HUES64 (cell line): ENCODE measurements at regions not wholly inside any gene's neighbourhood (a gene's known extent, or its start where the extent isn't known, plus 50 kb on each side); places are given as distances from the start of the nearest gene placed in this dataset.

Source experiments
- H3K27ac ChIP-seq: 2 replicates; pipeline ENCODE4 v1.7.0; 2013; ENCODE audit warnings: low read depth, low read length, inconsistent platforms
- H3K27me3 ChIP-seq: 2 replicates; pipeline ENCODE4 v1.6.1; 2013; ENCODE audit warnings: mild to moderate bottlenecking, low read length; ENCODE audit not compliant: insufficient read depth
- H3K36me3 ChIP-seq: 2 replicates; pipeline ENCODE4 v1.6.1; 2013; ENCODE audit warnings: mild to moderate bottlenecking, low read length; ENCODE audit not compliant: insufficient read depth
- H3K4me1 ChIP-seq: 2 replicates; pipeline ENCODE4 v1.6.1; 2013; ENCODE audit warnings: mild to moderate bottlenecking, low read length, moderate library complexity; ENCODE audit not compliant: insufficient read depth
- H3K4me3 ChIP-seq: 2 replicates; pipeline ENCODE4 v1.5.1; 2013; ENCODE audit warnings: mild to moderate bottlenecking, low read length, moderate library complexity
- H3K9ac ChIP-seq: 2 replicates; pipeline ENCODE4 v1.6.1; 2013; ENCODE audit warnings: mild to moderate bottlenecking, low read depth, low read length
- H3K9me3 ChIP-seq: 2 replicates; pipeline ENCODE4 v1.6.1; 2013; ENCODE audit warnings: low read depth, low read length; ENCODE audit not compliant: insufficient read depth
- WGBS: fragments of 150-250, 120-280 bp; methylation state at CpG from one replicate; pipeline ENCODE4 v1.1.7; 2013; ENCODE audit warnings: missing lambda C conversion rate; 5-methylcytosine and 5-hydroxymethylcytosine counted together

GRCh38 chr18:34075963-34076860 lies 148.5 kb downstream of the NOL4 start:
- Histone ChIP-seq H3K4me1 (no peaks in the 10 kb centered on the region), H3K9ac (no peak overlapping the region), H3K27ac (no peak overlapping the region), H3K27me3 (no peaks in the 10 kb centered on the region), H3K9me3 (no peaks in the 10 kb centered on the region), H3K4me3 (no peak overlapping the region), H3K36me3 (no peaks in the 10 kb centered on the region)
- 96% methylated on average over 8 of the region's 10 CpGs for WGBS

- H3K4me1 ChIP-seq, result no peaks in the 10 kb centered on the region
- no peak overlapping the region for H3K27ac ChIP-seq
- no peak overlapping the region for H3K9ac ChIP-seq
- H3K9me3 ChIP-seq, result no peaks in the 10 kb centered on the region
- H3K36me3 ChIP-seq, result no peaks in the 10 kb centered on the region
- H3K4me3 ChIP-seq, result no peak overlapping the region
- no peaks in the 10 kb centered on the region for H3K27me3 ChIP-seq
Observed at GRCh38 chr18:34061226-34061625, 163.5 kb downstream of the NOL4 start.

GRCh38 chr18:34055227-34055626 lies 169.5 kb downstream of the NOL4 start:
- Histone ChIP-seq H3K9me3 (peaks cover 5% of the 10 kb centered on the region; the same call in 1 of the 2 replicates), H3K4me1 (no peaks in the 10 kb centered on the region), H3K9ac (no peak overlapping the region), H3K27ac (no peak overlapping the region), H3K4me3 (no peak overlapping the region), H3K27me3 (no peaks in the 10 kb centered on the region), H3K36me3 (no peaks in the 10 kb centered on the region)
- 100% methylated on average over 1 of the region's 1 CpG for WGBS

- H3K4me1 ChIP-seq, result peaks cover 9% of the 10 kb centered on the region
- WGBS, result 100% methylated on average over 2 of the region's 2 CpGs
- H3K27me3 ChIP-seq, result no peaks in the 10 kb centered on the region
Observed at GRCh38 chr18:34050661-34051060, 174.1 kb downstream of the NOL4 start.

GRCh38 chr18:34049511-34049910 lies 175.2 kb downstream of the NOL4 start:
- Histone ChIP-seq H3K9ac (no peak overlapping the region), H3K27ac (no peak overlapping the region), H3K4me3 (no peak overlapping the region), H3K4me1 (peaks cover 9% of the 10 kb centered on the region), H3K36me3 (no peaks in the 10 kb centered on the region), H3K9me3 (no peaks in the 10 kb centered on the region), H3K27me3 (no peaks in the 10 kb centered on the region)
- WGBS, result 97% methylated on average over 3 of the region's 3 CpGs

More at GRCh38 chr18:34050661-34051060, 174.1 kb downstream of the NOL4 start:
- H3K4me3 ChIP-seq, result no peak overlapping the region
- no peaks in the 10 kb centered on the region for H3K36me3 ChIP-seq
- 0 out of 2 replicates have a peak, but pooled peaks cover 3% of the 10 kb centered on the region for H3K9me3 ChIP-seq
- H3K9ac ChIP-seq, result no peak overlapping the region
- no peak overlapping the region for H3K27ac ChIP-seq

- no peaks in the 10 kb centered on the region for H3K36me3 ChIP-seq
- H3K27ac ChIP-seq, result no peak overlapping the region
- no peak overlapping the region for H3K4me3 ChIP-seq
- H3K27me3 ChIP-seq, result no peaks in the 10 kb centered on the region
- no peaks in the 10 kb centered on the region for H3K9me3 ChIP-seq
- H3K9ac ChIP-seq, result no peak overlapping the region
- H3K4me1 ChIP-seq, result peaks cover 9% of the 10 kb centered on the region
- 84% methylated on average over 3 of the region's 3 CpGs for WGBS
Observed at GRCh38 chr18:34048423-34048822, 176.3 kb downstream of the NOL4 start.

- Histone ChIP-seq H3K27me3 (no peaks in the 10 kb centered on the region), H3K4me3 (no peak overlapping the region), H3K4me1 (peaks cover 23% of the 10 kb centered on the region), H3K27ac (no peak overlapping the region), H3K9ac (no peak overlapping the region), H3K9me3 (no peaks in the 10 kb centered on the region), H3K36me3 (no peaks in the 10 kb centered on the region)
- 85% methylated on average over 4 of the region's 4 CpGs for WGBS
Observed at GRCh38 chr18:34042423-34043146, 182.1 kb downstream of the NOL4 start.

GRCh38 chr18:34039611-34040010 lies 185.1 kb downstream of the NOL4 start:
- Histone ChIP-seq H3K4me1 (peaks cover 23% of the 10 kb centered on the region), H3K27me3 (no peaks in the 10 kb centered on the region), H3K27ac (no peak overlapping the region), H3K36me3 (no peaks in the 10 kb centered on the region), H3K9ac (no peak overlapping the region), H3K4me3 (no peak overlapping the region), H3K9me3 (no peaks in the 10 kb centered on the region)
- WGBS, result 100% methylated on average over 1 of the region's 1 CpG

- no peak overlapping the region for H3K4me3 ChIP-seq
Observed at GRCh38 chr18:34039201-34039600, 185.5 kb downstream of the NOL4 start.

GRCh38 chr18:34038086-34038485 lies 186.6 kb downstream of the NOL4 start:
- Histone ChIP-seq H3K27me3 (no peaks in the 10 kb centered on the region), H3K4me3 (no peak overlapping the region), H3K36me3 (no peaks in the 10 kb centered on the region), H3K27ac (no peak overlapping the region), H3K9me3 (no peaks in the 10 kb centered on the region), H3K9ac (no peak overlapping the region), H3K4me1 (peaks cover 22% of the 10 kb centered on the region)

More at GRCh38 chr18:34039201-34039600, 185.5 kb downstream of the NOL4 start:
- no peak overlapping the region for H3K27ac ChIP-seq
- H3K9me3 ChIP-seq, result no peaks in the 10 kb centered on the region
- no peak overlapping the region for H3K9ac ChIP-seq
- H3K36me3 ChIP-seq, result no peaks in the 10 kb centered on the region
- H3K4me1 ChIP-seq, result peaks cover 23% of the 10 kb centered on the region
- H3K27me3 ChIP-seq, result no peaks in the 10 kb centered on the region

GRCh38 chr18:34033968-34034367 lies 190.7 kb downstream of the NOL4 start:
- Histone ChIP-seq H3K27me3 (no peaks in the 10 kb centered on the region), H3K4me3 (no peak overlapping the region), H3K9ac (no peak overlapping the region), H3K4me1 (peaks cover 3% of the 10 kb centered on the region; the same call in 1 of the 2 replicates), H3K9me3 (no peaks in the 10 kb centered on the region), H3K27ac (no peak overlapping the region), H3K36me3 (no peaks in the 10 kb centered on the region)
- 92% methylated on average over 4 of the region's 4 CpGs for WGBS
